Caco-2 (cell line): ENCODE measurements at regions not wholly inside any gene's neighbourhood (a gene's known extent, or its start where the extent isn't known, plus 50 kb on each side); places are given as distances from the start of the nearest gene placed in this dataset.

Experiments used
- BruUV-seq: library from RNA; stranded (reverse); fragments of 400-500 nt; replicated peaks from 2 replicates; lab custom pipeline; 2021; lab: Mats Ljungman, UMichigan
- CTCF ChIA-PET: fragments of 300-600 bp; sonication (Branson Sonifier 250); formaldehyde crosslinking; loops from one replicate; lab custom pipeline; 2022; ENCODE audit warnings: antibody characterized with exemption; lab: Charles Lee
- POLR2A ChIA-PET: fragments of 300-600 bp; sonication (Branson Sonifier 250); formaldehyde crosslinking; loops from one replicate; lab custom pipeline; 2022; ENCODE audit warnings: antibody characterized with exemption; lab: Charles Lee
- DNase-seq, 2 experiments: peaks; one replicate each; pipeline versions ENCODE4 v3.0.0 to v3.0.0-alpha.2; 2020 to 2022
- H3K27me3 ChIP-seq: replicated peaks from 2 replicates; pipeline ENCODE4 v1.6.0; 2011; ENCODE audit warnings: low read length; ENCODE audit not compliant: control insufficient read depth, insufficient read depth
- H3K36me3 ChIP-seq: 2 replicates; pipeline ENCODE4 v1.5.1; 2011; ENCODE audit warnings: low read length; ENCODE audit not compliant: control insufficient read depth, insufficient read depth
- H3K4me1 ChIP-seq: fragments of 250-450 bp; sonication (Bioruptor Pico); 2 replicates; pipeline ENCODE4 v1.5.1; 2020; ENCODE audit warnings: mild to moderate bottlenecking
- H3K4me3 ChIP-seq: 2 replicates; pipeline ENCODE4 v1.5.1; 2011; ENCODE audit warnings: low read depth, mild to moderate bottlenecking, control low read depth, low read length
- H3K9me3 ChIP-seq: fragments of 250-450 bp; sonication (Bioruptor Pico); 2 replicates; pipeline ENCODE4 v1.5.1; 2020; ENCODE audit warnings: mild to moderate bottlenecking, moderate library complexity
- H3K27ac Mint-ChIP-seq: one replicate; pipeline ENCODE4 v1.8.0; 2022; ENCODE audit warnings: mixed read lengths; ENCODE audit not compliant: unreplicated experiment
- H3K27me3 Mint-ChIP-seq: one replicate; pipeline ENCODE4 v1.8.0; 2022; ENCODE audit warnings: mixed read lengths; ENCODE audit not compliant: insufficient read depth, unreplicated experiment
- H3K36me3 Mint-ChIP-seq: one replicate; pipeline ENCODE4 v1.8.0; 2022; ENCODE audit warnings: mild to moderate bottlenecking, mixed read lengths; ENCODE audit not compliant: insufficient read depth, unreplicated experiment
- H3K4me1 Mint-ChIP-seq: one replicate; pipeline ENCODE4 v1.8.0; 2022; ENCODE audit warnings: low read depth, mixed read lengths; ENCODE audit not compliant: unreplicated experiment
- H3K4me3 Mint-ChIP-seq: one replicate; pipeline ENCODE4 v1.8.0; 2022; ENCODE audit warnings: mild to moderate bottlenecking, moderate library complexity, mixed read lengths; ENCODE audit not compliant: unreplicated experiment
- H3K9me3 Mint-ChIP-seq: one replicate; pipeline ENCODE4 v1.8.0; 2022; ENCODE audit warnings: mixed read lengths; ENCODE audit not compliant: unreplicated experiment
- CTCF ChIP-seq, 2 experiments: fragments of 200-600 bp in 1 of 2; IDR thresholded peaks; 1 replicate in 1 of 2; 2 replicates in 1 of 2; pipeline versions ENCODE4 v1.5.1 to v1.8.0; 2011 to 2022; ENCODE audit warnings: antibody characterized with exemption in 1 of 2, control low read depth in 1 of 2, inconsistent platforms in 1 of 2, low read depth in 1 of 2, low read length in 1 of 2, mild to moderate bottlenecking in 1 of 2, moderate library complexity in 1 of 2; ENCODE audit not compliant: insufficient read depth in 1 of 2, severe bottlenecking in 1 of 2, unreplicated experiment in 1 of 2
- intact Hi-C: fragments of 100-400 bp; cut with micrococcal nuclease; formaldehyde crosslinking; loops from one replicate; pipeline ENCODE4 v1.10.0; 2022; ENCODE audit not compliant: unreplicated experiment

GRCh38 chr5:159642379-159642778 lies 273.9 kb upstream of the ADRA1B start:
- H3K4me1 ChIP-seq = no peaks in the 10 kb centered on the region
- Mint-ChIP-seq H3K9me3 (no peaks in the 10 kb centered on the region), H3K27ac (no peak overlapping the region), H3K4me3 (no peak overlapping the region), H3K4me1 (no peaks in the 10 kb centered on the region), H3K36me3 (no peaks in the 10 kb centered on the region), H3K27me3 (peaks cover 12% of the 10 kb centered on the region)
- BruUV-seq = no TSS peak
- no peaks in the 10 kb centered on the region for H3K9me3 ChIP-seq
- TF ChIP-seq CTCF (IDR thresholded peaks at IDR 0.05; ENCODE audit: insufficient read depth in 1 of 2, low read depth in 1 of 2, low read length in 1 of 2, severe bottlenecking in 1 of 2, unreplicated experiment in 1 of 2) = no peak
- ChIA-PET POLR2A (no interaction called here), CTCF (no interaction called here)
- DNase-seq = no peak
- H3K36me3 ChIP-seq = no peaks in the 10 kb centered on the region
- H3K27me3 ChIP-seq = no peaks in the 10 kb centered on the region
- intact Hi-C loops = no loop called here
- H3K4me3 ChIP-seq = no peak overlapping the region

- Mint-ChIP-seq H3K27ac (no peak overlapping the region), H3K9me3 (no peaks in the 10 kb centered on the region), H3K36me3 (no peaks in the 10 kb centered on the region), H3K4me1 (no peaks in the 10 kb centered on the region), H3K27me3 (peaks cover 9% of the 10 kb centered on the region), H3K4me3 (no peak overlapping the region)
- no TSS peak for BruUV-seq
- Histone ChIP-seq H3K4me3 (no peak overlapping the region), H3K9me3 (no peaks in the 10 kb centered on the region), H3K27me3 (no peaks in the 10 kb centered on the region), H3K36me3 (no peaks in the 10 kb centered on the region), H3K4me1 (no peaks in the 10 kb centered on the region)
- intact Hi-C loops = no loop called here
- no peak for DNase-seq
- POLR2A ChIA-PET = no interaction called here
- CTCF ChIA-PET = no interaction called here
- TF ChIP-seq CTCF (IDR thresholded peaks at IDR 0.05; ENCODE audit: insufficient read depth in 1 of 2, low read depth in 1 of 2, low read length in 1 of 2, severe bottlenecking in 1 of 2, unreplicated experiment in 1 of 2) = no peak
Measured at GRCh38 chr5:159644053-159644452, 272.2 kb upstream of the ADRA1B start.

- intact Hi-C loops = no loop called here
- Mint-ChIP-seq H3K9me3 (no peaks in the 10 kb centered on the region), H3K36me3 (no peaks in the 10 kb centered on the region), H3K4me3 (no peak overlapping the region), H3K27me3 (peaks cover 9% of the 10 kb centered on the region), H3K27ac (no peak overlapping the region), H3K4me1 (no peaks in the 10 kb centered on the region)
- H3K4me3 ChIP-seq = no peak overlapping the region
- POLR2A ChIA-PET = no interaction called here
- H3K9me3 ChIP-seq = no peaks in the 10 kb centered on the region
- DNase-seq = no peak
- no peaks in the 10 kb centered on the region for H3K4me1 ChIP-seq
- TF ChIP-seq CTCF (IDR thresholded peaks at IDR 0.05; ENCODE audit: insufficient read depth in 1 of 2, low read depth in 1 of 2, low read length in 1 of 2, severe bottlenecking in 1 of 2, unreplicated experiment in 1 of 2) = no peak
- no peaks in the 10 kb centered on the region for H3K36me3 ChIP-seq
- no TSS peak for BruUV-seq
- H3K27me3 ChIP-seq = no peaks in the 10 kb centered on the region
- CTCF ChIA-PET = interaction anchor here (0.6 to 0.7 kb wide), 2 partner anchors 269 to 963 kb away, joined by 4 to 5 read pairs; no protein-coding TSS in a partner anchor
Measured at GRCh38 chr5:159645179-159645846, 271.0 kb upstream of the ADRA1B start.
